OCI-LY7 (cell line): ENCODE measurements at regions not wholly inside any gene's neighbourhood (a gene's known extent, or its start where the extent isn't known, plus 50 kb on each side); places are given as distances from the start of the nearest gene placed in this dataset.

ENCODE experiments used
- EZH2phosphoT487 ChIP-seq: fragments of 200-600 bp; sonication (generic); IDR thresholded peaks from 2 replicates; pipeline ENCODE4 v1.6.1; 2018; ENCODE audit warnings: low read depth, borderline replicate concordance, mild to moderate bottlenecking, mixed run types, antibody characterized with exemption, low read length, moderate library complexity, mixed read lengths
- TF ChIP-seq, protein P1 (sequence below): fragments of 200-600 bp; sonication (generic); conservative IDR thresholded peaks from 2 replicates; pipeline ENCODE4 v1.5.1; 2014; ENCODE audit warnings: mild to moderate bottlenecking, antibody characterized with exemption, low read length, moderate library complexity, mixed read lengths

DNA sequence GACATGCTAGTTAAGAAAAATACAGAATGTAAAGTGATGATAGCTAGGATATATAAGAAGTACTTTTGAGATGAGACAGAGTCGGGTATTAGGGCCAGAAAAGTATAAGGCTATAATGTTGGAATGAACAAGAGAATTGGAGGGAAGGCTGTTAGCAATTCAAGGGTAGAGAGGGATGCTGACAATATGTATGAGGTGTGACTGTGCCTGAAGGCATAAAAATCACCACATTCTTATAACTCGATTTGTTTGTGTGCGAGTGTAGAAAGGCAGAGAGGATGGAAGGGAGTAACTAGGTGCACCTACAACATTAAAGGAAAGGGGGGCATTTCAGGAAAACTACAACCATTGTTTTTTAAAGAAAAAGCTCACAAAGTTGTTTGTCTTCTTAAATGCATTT, 86.0 kb downstream of the FAT4 start:
- TF ChIP-seq, protein P1, sequence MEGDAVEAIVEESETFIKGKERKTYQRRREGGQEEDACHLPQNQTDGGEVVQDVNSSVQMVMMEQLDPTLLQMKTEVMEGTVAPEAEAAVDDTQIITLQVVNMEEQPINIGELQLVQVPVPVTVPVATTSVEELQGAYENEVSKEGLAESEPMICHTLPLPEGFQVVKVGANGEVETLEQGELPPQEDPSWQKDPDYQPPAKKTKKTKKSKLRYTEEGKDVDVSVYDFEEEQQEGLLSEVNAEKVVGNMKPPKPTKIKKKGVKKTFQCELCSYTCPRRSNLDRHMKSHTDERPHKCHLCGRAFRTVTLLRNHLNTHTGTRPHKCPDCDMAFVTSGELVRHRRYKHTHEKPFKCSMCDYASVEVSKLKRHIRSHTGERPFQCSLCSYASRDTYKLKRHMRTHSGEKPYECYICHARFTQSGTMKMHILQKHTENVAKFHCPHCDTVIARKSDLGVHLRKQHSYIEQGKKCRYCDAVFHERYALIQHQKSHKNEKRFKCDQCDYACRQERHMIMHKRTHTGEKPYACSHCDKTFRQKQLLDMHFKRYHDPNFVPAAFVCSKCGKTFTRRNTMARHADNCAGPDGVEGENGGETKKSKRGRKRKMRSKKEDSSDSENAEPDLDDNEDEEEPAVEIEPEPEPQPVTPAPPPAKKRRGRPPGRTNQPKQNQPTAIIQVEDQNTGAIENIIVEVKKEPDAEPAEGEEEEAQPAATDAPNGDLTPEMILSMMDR = no peak
- no peak for TF ChIP-seq EZH2phosphoT487
